Activated T-helper 2 cell treated with anti-CD3 and anti-CD28 coated beads, Interferon-gamma antibody, Interleukin-2, Interleukin-4, amounts not matched to agents 10 μg/mL and 5 μg/mL and 100 μg/mL, durations not matched to agents 14 hours and 24 hours and 36 hours (primary cell): ENCODE measurements at regions not wholly inside any gene's neighbourhood (a gene's known extent, or its start where the extent isn't known, plus 50 kb on each side); places are given as distances from the start of the nearest gene placed in this dataset.

Source experiments
- DNase-seq: peaks from one replicate; pipeline ENCODE4 v3.0.0; 2021; ENCODE audit warnings: low spot score
- H3K27ac Mint-ChIP-seq: one replicate; pipeline ENCODE4 v1.8.0; 2021; ENCODE audit warnings: mixed read lengths
- H3K27me3 Mint-ChIP-seq: one replicate; pipeline ENCODE4 v1.8.0; 2021; ENCODE audit warnings: low read depth, mixed read lengths
- H3K36me3 Mint-ChIP-seq: one replicate; pipeline ENCODE4 v1.8.0; 2021; ENCODE audit warnings: low read depth, mixed read lengths
- H3K4me1 Mint-ChIP-seq: one replicate; pipeline ENCODE4 v1.8.0; 2021; ENCODE audit warnings: low read depth, mixed read lengths
- H3K4me3 Mint-ChIP-seq: one replicate; pipeline ENCODE4 v1.8.0; 2021; ENCODE audit warnings: low read depth, mild to moderate bottlenecking, moderate library complexity, mixed read lengths
- H3K9me3 Mint-ChIP-seq: one replicate; pipeline ENCODE4 v1.8.0; 2021; ENCODE audit warnings: mixed read lengths
- intact Hi-C: fragments of 100-400 bp; cut with micrococcal nuclease; formaldehyde crosslinking; loops from one replicate; pipeline ENCODE4 v1.15.1; 2023

DNA sequence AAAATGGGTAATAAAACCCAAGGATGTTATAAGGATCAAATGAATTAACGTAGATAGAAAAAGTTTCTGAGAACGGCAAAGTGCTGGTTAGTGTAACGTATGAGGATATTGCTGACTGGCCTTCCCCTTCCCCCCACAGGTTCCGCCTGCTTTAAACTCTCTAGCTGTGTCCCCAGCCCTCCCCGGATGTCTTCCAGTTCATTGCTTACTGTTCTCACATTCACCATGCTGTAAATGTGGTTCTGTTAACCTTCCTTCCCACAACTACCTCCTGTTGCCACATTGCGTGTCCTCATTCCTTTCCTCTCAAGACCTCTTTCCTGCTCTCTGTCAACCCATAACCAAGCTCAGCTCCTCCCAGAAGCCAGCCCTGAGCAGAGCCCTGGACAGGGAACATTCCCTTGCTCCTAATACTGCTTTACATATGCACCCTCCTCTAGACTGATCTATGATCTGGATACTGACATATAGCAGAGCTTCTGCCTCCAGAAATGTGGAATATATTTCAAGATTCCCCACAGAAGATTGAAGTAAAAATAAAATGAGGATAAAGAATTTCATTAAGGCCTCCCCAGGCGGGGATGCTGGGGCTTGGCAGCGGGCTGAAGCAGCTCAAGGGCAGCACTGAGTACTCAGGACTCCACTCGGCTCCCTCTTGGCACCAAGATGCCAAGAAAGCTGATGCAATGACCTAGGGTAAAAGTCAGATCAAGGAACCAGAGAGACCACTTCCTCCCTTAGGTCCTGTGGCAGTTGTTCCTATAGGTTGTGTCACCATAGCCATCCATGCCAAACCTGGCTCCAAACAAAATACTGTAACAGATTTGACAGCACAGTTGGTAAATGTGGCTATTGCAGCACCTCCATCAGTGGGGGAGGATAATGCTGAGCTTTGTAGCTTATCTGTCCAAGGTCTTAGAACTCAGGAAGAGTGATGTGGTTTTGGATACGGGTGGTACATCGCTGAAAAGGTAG, 136.4 kb upstream of the PIK3C3 start:
- DNase-seq = no peak
- Mint-ChIP-seq H3K4me3 (no peak overlapping the region), H3K9me3 (no peaks in the 10 kb centered on the region), H3K4me1 (no peaks in the 10 kb centered on the region), H3K27me3 (no peaks in the 10 kb centered on the region), H3K36me3 (no peaks in the 10 kb centered on the region), H3K27ac (no peak overlapping the region)
- intact Hi-C loops = no loop called here

DNA sequence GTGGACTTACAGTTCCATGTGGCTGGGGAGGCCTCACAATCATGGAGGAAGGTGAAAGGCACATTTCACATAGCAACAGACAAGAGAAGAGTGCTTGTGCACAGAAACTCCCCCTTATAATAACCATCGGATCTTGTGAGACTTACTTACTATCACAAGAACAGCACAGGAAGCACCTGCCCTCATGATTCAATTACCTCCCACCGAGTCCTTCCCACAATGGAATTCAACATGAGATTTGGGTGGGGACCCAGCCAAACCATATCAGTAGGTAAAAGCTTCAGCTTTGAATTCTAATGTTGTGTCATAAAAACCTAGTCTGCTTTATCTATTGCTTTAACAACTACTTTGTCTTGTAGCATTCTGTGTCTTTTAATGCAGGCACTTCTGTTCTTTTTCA, 140.4 kb upstream of the PIK3C3 start:
- Mint-ChIP-seq H3K36me3 (no peaks in the 10 kb centered on the region), H3K9me3 (no peaks in the 10 kb centered on the region), H3K4me3 (no peak overlapping the region), H3K4me1 (no peaks in the 10 kb centered on the region), H3K27ac (no peak overlapping the region), H3K27me3 (no peaks in the 10 kb centered on the region)
- no peak for DNase-seq
- intact Hi-C loops = no loop called here

DNA sequence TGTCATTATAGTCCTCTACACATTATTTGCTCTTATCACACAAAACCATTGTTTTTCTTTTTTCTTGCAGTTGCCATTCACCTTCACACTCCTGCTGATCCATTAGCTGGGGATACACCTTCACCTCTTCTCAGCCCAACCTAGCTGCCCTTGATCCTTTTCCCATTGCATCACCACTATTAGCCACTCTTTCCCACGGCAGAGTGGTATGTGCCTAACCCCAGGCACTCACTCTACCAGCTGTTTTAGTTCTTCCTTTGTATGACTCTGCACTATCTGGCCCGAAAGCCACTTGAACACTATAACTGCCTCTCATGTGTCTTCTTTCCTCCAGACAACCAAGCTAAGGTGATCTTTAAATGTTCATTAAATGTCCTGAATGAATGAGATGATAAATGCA, 145.4 kb upstream of the PIK3C3 start:
- intact Hi-C loops = no loop called here
- Mint-ChIP-seq H3K27me3 (no peaks in the 10 kb centered on the region), H3K27ac (no peak overlapping the region)

DNA sequence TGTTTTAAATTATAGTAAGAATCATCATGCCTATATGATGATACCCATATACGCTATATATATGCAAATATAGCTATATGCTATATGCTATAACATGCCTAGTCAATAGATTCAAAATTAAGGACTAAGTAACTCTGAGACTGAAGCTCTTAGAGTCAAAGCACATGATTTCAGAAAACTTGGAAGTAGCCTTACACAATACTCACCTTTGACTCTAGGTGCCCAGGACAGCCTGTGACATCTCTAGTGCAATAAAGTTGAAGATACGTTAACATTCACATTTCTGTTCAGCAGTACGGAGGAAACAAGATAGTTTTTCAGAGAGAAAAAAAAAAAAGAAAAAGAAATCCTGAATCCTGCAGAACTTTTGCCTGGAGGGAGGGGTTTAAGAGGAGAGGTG, 149.7 kb upstream of the PIK3C3 start:
- DNase-seq = no peak
- no peak overlapping the region for H3K27ac Mint-ChIP-seq
- no peak overlapping the region for H3K4me3 Mint-ChIP-seq
- no peaks in the 10 kb centered on the region for H3K9me3 Mint-ChIP-seq
- H3K4me1 Mint-ChIP-seq = no peaks in the 10 kb centered on the region
- H3K36me3 Mint-ChIP-seq = no peaks in the 10 kb centered on the region
- H3K27me3 Mint-ChIP-seq = no peaks in the 10 kb centered on the region
- intact Hi-C loops = no loop called here

More for the DNA sequence above, 145.4 kb upstream of the PIK3C3 start:
- no peaks in the 10 kb centered on the region for H3K9me3 Mint-ChIP-seq
- no peak overlapping the region for H3K4me3 Mint-ChIP-seq
- DNase-seq = no peak
- no peaks in the 10 kb centered on the region for H3K4me1 Mint-ChIP-seq
- no peaks in the 10 kb centered on the region for H3K36me3 Mint-ChIP-seq

DNA sequence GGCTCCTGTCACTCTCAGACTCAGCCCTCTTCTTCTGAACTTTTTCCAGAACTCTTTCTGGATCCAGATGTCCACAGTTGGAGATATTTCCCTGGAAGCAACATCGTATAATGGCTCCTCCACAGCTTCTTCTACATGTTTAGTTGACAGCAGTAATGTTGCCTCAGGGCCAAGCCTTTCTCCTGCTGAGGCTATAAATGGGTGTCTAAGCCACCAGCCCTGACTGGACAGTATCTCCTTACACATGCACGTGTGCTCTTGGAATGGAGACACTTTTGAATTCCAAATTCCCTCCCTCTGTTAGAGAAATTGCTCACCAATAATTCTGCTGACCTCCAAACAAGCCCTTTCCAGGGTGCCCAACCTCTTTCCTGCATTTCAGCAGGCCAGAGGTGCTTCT, 156.2 kb upstream of the PIK3C3 start:
- Mint-ChIP-seq H3K4me1 (no peaks in the 10 kb centered on the region), H3K4me3 (no peak overlapping the region), H3K9me3 (no peaks in the 10 kb centered on the region), H3K27ac (no peak overlapping the region), H3K36me3 (no peaks in the 10 kb centered on the region), H3K27me3 (no peaks in the 10 kb centered on the region)
- no peak for DNase-seq
- intact Hi-C loops = no loop called here

DNA sequence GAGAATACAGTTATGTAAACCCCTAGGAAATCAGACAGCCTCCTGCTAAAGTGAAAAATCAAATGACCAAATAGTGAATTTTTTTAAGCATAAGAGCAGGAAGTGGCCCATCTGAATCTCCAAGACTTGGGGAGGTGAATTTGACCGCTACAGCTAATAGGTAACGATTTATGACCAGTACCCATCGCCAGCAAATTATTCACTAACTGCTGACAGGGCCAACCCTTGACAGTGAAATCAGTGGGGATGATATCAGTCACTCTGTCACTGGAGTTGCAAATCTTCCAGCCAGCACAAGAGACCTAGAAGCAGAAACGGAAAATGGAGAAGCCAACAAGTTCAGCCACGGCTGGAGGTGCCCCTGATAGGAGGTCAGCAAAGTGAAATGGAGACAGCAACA, 164.3 kb upstream of the PIK3C3 start:
- no peaks in the 10 kb centered on the region for H3K4me1 Mint-ChIP-seq
- no peaks in the 10 kb centered on the region for H3K9me3 Mint-ChIP-seq
- intact Hi-C loops = no loop called here
- no peak for DNase-seq
- H3K4me3 Mint-ChIP-seq = no peak overlapping the region
- H3K27ac Mint-ChIP-seq = no peak overlapping the region
- H3K27me3 Mint-ChIP-seq = no peaks in the 10 kb centered on the region
- H3K36me3 Mint-ChIP-seq = no peaks in the 10 kb centered on the region

DNA sequence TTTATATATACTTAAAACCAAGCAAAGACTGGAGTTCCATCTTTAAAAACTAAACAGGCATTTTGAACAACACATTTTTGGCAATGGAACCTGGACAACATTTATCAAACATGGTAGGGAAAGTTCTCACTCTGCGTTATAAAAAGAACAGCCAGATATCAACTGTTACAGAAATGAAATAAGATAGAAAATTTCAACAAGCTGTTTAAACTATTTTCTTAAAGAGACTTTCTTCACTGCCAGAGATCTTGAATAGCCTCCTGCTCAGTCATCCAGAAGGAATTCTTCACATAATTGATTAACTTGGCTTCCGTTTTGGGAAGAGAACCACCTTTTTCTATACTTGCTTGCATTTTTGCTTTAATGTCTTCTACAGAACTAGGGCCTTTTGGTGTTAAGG, 166.0 kb upstream of the PIK3C3 start:
- no peak for DNase-seq
- no peaks in the 10 kb centered on the region for H3K4me1 Mint-ChIP-seq
- H3K4me3 Mint-ChIP-seq = no peak overlapping the region
- no peaks in the 10 kb centered on the region for H3K36me3 Mint-ChIP-seq
- H3K27ac Mint-ChIP-seq = no peak overlapping the region
- H3K9me3 Mint-ChIP-seq = no peaks in the 10 kb centered on the region
- no peaks in the 10 kb centered on the region for H3K27me3 Mint-ChIP-seq
- intact Hi-C loops = no loop called here

DNA sequence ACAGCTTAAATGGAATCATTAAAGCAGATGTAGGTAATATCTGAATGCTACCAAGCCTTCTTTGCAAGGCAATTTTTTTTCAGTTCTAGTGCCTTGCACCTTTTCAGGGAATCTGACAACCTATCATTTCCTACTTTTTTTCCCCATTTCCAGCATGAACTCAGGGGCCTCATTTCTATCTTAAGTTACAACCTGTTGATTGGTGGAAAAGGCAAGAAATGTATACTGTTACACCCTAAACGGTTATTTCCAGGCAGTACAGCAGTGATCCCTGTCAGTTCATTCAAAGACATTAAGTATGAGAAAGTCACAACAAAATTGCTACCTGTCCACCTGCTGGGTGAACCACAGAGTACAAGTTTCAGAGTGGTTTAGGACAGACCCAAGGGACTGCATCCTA, 171.2 kb upstream of the PIK3C3 start:
- intact Hi-C loops = no loop called here
- Mint-ChIP-seq H3K36me3 (no peaks in the 10 kb centered on the region), H3K4me3 (no peak overlapping the region), H3K27ac (no peak overlapping the region), H3K9me3 (no peaks in the 10 kb centered on the region), H3K27me3 (no peaks in the 10 kb centered on the region), H3K4me1 (no peaks in the 10 kb centered on the region)
- no peak for DNase-seq

DNA sequence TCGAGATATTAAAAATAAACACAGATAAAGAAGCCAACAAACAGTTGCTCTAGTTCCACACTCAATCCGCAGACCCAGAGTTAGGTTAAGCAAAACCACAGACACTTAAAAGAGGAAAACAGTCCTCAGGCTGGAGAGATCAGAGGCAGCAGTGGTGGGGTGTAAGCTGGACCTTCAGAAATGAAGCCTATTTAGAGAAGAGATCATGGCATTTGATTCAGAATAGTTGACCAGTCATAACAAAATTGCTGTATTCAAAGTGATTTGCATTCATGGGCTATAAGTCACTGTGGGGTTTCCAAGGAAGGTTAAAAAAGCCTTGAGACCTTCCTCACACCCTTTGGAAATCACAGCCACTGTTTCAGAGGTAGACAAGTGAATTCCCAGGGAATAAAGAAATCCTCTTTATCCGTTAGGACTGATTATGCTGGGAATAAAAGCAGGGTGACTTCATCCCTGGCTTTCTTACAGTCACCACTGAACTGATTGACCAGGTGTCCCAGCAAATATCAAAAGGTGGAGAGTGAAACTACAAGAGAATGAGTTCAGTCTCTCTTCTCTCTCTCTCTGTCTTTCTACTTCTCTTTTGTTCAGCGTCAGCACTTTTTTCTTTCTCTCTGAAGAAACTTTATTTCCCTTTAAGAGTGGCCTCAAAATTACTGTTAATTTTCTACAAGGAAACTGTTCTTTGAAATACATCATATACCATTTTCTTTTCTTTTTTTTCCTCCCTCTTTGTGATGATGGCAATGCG, 171.8 kb upstream of the PIK3C3 start:
- intact Hi-C loops = no loop called here
- H3K27ac Mint-ChIP-seq = no peak overlapping the region
- H3K36me3 Mint-ChIP-seq = no peaks in the 10 kb centered on the region
- DNase-seq = no peak
- H3K9me3 Mint-ChIP-seq = no peaks in the 10 kb centered on the region
- H3K27me3 Mint-ChIP-seq = no peaks in the 10 kb centered on the region
- H3K4me1 Mint-ChIP-seq = no peaks in the 10 kb centered on the region
- no peak overlapping the region for H3K4me3 Mint-ChIP-seq

DNA sequence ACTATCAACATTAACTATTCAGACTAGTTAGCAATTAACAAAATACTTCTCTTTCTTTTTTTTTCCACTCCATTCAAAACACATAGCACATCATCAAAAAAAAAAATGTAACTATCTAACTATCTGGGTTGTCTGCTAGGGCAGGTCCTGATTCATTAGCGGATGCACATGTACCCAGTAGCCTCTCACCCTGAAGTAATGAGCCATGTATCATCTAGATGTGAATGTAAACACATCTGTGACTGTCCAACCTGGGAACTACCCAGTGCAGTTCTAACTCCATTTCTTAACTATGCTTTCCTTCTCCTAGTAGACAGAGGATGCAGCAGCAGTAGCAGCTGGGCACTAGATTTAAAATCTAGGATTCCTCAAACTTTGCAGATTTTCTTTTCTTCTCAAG, 183.1 kb upstream of the PIK3C3 start:
- intact Hi-C loops = no loop called here
- no peaks in the 10 kb centered on the region for H3K36me3 Mint-ChIP-seq
- H3K9me3 Mint-ChIP-seq = no peaks in the 10 kb centered on the region
- DNase-seq = no peak
- no peaks in the 10 kb centered on the region for H3K27me3 Mint-ChIP-seq
- H3K4me3 Mint-ChIP-seq = no peak overlapping the region
- no peaks in the 10 kb centered on the region for H3K4me1 Mint-ChIP-seq
- no peak overlapping the region for H3K27ac Mint-ChIP-seq

DNA sequence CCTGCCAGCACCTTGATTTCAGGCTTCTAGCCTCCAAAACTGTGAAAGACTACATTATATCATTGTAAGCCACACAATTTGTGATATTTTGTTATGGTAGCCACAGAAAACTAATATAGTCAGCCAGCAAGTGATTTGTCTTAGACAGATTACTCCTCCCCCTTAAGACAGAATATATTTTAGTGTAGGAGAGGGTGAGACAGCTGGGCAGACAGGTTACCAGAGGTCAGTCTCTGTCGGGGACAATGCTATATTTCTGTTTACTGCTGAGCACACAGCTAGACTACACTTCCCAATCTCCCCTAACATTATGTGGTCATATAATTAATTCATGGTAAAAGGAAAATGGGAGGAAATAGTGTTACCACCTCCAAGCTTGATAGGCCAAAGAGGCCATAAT, 185.8 kb upstream of the PIK3C3 start:
- no peaks in the 10 kb centered on the region for H3K27me3 Mint-ChIP-seq
- no peaks in the 10 kb centered on the region for H3K4me1 Mint-ChIP-seq
- DNase-seq = no peak
- no peaks in the 10 kb centered on the region for H3K36me3 Mint-ChIP-seq
- intact Hi-C loops = loop anchor here (10.0 kb wide), 1 partner anchor 136 kb away; no protein-coding TSS in a partner anchor
- H3K27ac Mint-ChIP-seq = no peak overlapping the region
- no peaks in the 10 kb centered on the region for H3K9me3 Mint-ChIP-seq
- no peak overlapping the region for H3K4me3 Mint-ChIP-seq

DNA sequence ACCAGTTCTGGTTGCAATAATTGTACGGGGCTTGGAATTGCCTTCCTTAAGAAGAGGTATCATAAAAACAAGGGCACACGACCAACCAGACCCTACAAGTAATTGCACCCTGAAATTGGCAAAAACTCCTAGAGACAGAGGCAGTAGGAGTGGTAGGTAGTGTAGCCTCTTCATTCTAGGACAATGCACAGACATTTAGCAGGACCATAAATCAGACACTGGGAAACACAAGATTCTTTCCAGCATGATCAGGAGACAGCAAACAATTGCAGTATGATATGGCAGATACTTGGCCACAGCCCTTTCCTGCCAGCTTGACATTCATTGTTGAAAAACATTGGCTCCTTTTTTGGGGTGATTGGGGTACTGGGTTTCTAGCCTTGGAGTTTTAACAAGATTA, 186.6 kb upstream of the PIK3C3 start:
- Mint-ChIP-seq H3K27ac (no peak overlapping the region), H3K9me3 (no peaks in the 10 kb centered on the region), H3K36me3 (no peaks in the 10 kb centered on the region), H3K27me3 (no peaks in the 10 kb centered on the region), H3K4me3 (no peak overlapping the region), H3K4me1 (no peaks in the 10 kb centered on the region)
- no peak for DNase-seq
- intact Hi-C loops = loop anchor here (10.0 kb wide), 1 partner anchor 136 kb away; no protein-coding TSS in a partner anchor

DNA sequence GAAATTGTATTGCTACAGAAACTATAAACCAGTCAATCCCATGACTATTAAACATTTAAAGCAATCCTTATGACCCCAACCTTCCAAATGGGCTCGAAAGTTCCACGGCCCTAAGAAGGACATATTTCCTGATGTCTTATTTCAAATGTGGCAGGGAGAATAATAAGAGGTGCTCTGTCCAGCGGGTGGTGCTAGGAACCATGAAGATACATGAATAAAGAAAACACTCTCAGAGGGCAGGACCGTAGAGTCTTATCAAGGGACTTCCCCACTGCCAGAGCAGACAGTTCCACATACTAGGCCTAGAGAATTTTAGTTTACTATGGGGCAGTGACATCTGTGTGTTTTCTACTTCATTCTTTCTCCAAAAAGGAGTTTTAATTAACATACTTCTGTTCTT, 187.1 kb upstream of the PIK3C3 start:
- intact Hi-C loops = loop anchor here (10.0 kb wide), 1 partner anchor 137 kb away; no protein-coding TSS in a partner anchor
- H3K27ac Mint-ChIP-seq = no peak overlapping the region
- H3K36me3 Mint-ChIP-seq = no peaks in the 10 kb centered on the region
- no peak overlapping the region for H3K4me3 Mint-ChIP-seq
- no peaks in the 10 kb centered on the region for H3K9me3 Mint-ChIP-seq
- H3K4me1 Mint-ChIP-seq = no peaks in the 10 kb centered on the region
- no peaks in the 10 kb centered on the region for H3K27me3 Mint-ChIP-seq
- no peak for DNase-seq
